SK-N-SH (cell line): ENCODE measurements at regions not wholly inside any gene's neighbourhood (a gene's known extent, or its start where the extent isn't known, plus 50 kb on each side); places are given as distances from the start of the nearest gene placed in this dataset.
A peak's percentile ranks its signal among the peaks of the same experiment; 100 is the strongest.

Experiments used
- CTCF ChIA-PET: fragments of 300-600, 350-600 bp; formaldehyde crosslinking; extraction: SDS; loops from one replicate; lab custom pipeline; 2021; lab: Yijun Ruan, JAX
- POLR2A ChIA-PET: fragments of 350-600 bp; sonication (Branson Sonifier 250); formaldehyde crosslinking; extraction: SDS; loops from one replicate; lab custom pipeline; 2020; ENCODE audit warnings: antibody characterized with exemption, inconsistent platforms; lab: Yijun Ruan, JAX
- DNase-seq: peaks from one replicate; pipeline ENCODE4 v3.0.0; 2012
- H2AFZ ChIP-seq: fragments of 200-600 bp; sonication (generic); 2 replicates; pipeline ENCODE4 v1.8.1; 2016; ENCODE audit warnings: antibody characterized with exemption, mild to moderate bottlenecking, low read depth
- H3F3A ChIP-seq: fragments of 200-600 bp; sonication (generic); replicated peaks from 2 replicates; pipeline ENCODE3; 2016; ENCODE audit warnings: antibody characterized with exemption, mild to moderate bottlenecking; ENCODE audit not compliant: insufficient read depth
- H3K27ac ChIP-seq, 2 experiments: fragments of 200-500 bp in 1 of 2; fragments of 200-600 bp in 1 of 2; sonication (Bioruptor generic) in 1 of 2; sonication (generic), shearing (Covaris generic) in 1 of 2; 2 replicates each; pipeline versions ENCODE4 v1.5.1 to v1.6.1; 2014 to 2016; ENCODE audit warnings: low read depth in 2 of 2, inconsistent platforms in 1 of 2, low read length in 1 of 2, mild to moderate bottlenecking in 1 of 2, mixed read lengths in 1 of 2
- H3K27me3 ChIP-seq: fragments of 200-600 bp; sonication (generic), shearing (Covaris generic); 2 replicates; pipeline ENCODE4 v1.6.1; 2016; ENCODE audit warnings: mixed run types; ENCODE audit not compliant: insufficient read depth
- H3K36me3 ChIP-seq, 2 experiments: fragments of 200-500 bp in 1 of 2; fragments of 200-600 bp in 1 of 2; sonication (Bioruptor generic) in 1 of 2; sonication (generic) in 1 of 2; replicated peaks in 1 of 2; 2 replicates each; pipeline versions ENCODE3 to v1.5.1; 2014 to 2016; ENCODE audit warnings: low read length in 1 of 2, mild to moderate bottlenecking in 1 of 2; ENCODE audit not compliant: insufficient read depth in 2 of 2, control insufficient read depth in 1 of 2
- H3K4me1 ChIP-seq, 2 experiments: fragments of 200-500 bp in 1 of 2; fragments of 200-600 bp in 1 of 2; sonication (Bioruptor generic) in 1 of 2; sonication (generic), shearing (Covaris generic) in 1 of 2; 2 replicates each; pipeline versions ENCODE4 v1.5.1 to v1.6.1; 2014 to 2016; ENCODE audit warnings: low read depth in 1 of 2, low read length in 1 of 2, mixed run types in 1 of 2; ENCODE audit not compliant: insufficient read depth in 2 of 2, control insufficient read depth in 1 of 2
- H3K4me2 ChIP-seq: fragments of 200-600 bp; sonication (generic), shearing (Covaris generic); 2 replicates; pipeline ENCODE4 v1.6.1; 2017; ENCODE audit warnings: mixed run types
- H3K4me3 ChIP-seq, 2 experiments: fragments of 200-500 bp in 1 of 2; fragments of 200-600 bp in 1 of 2; sonication (Bioruptor generic) in 1 of 2; sonication (generic), shearing (Covaris generic) in 1 of 2; 2 replicates each; pipeline versions ENCODE4 v1.5.1 to v1.8.1; 2014 to 2016; ENCODE audit warnings: low read depth in 2 of 2, inconsistent platforms in 1 of 2, low read length in 1 of 2, mild to moderate bottlenecking in 1 of 2, mixed read lengths in 1 of 2, moderate library complexity in 1 of 2
- H3K79me2 ChIP-seq: fragments of 200-600 bp; sonication (generic); 2 replicates; pipeline ENCODE4 v1.8.1; 2017; ENCODE audit warnings: mild to moderate bottlenecking; ENCODE audit not compliant: insufficient read depth
- H3K9ac ChIP-seq: fragments of 200-600 bp; sonication (generic); 2 replicates; pipeline ENCODE4 v1.6.1; 2017; ENCODE audit warnings: mixed run types
- H3K9me2 ChIP-seq: fragments of 200-600 bp; sonication (generic); 2 replicates; pipeline ENCODE4 v1.6.1; 2017; ENCODE audit warnings: mixed run types
- H3K9me3 ChIP-seq: fragments of 200-600 bp; sonication (generic); 2 replicates; pipeline ENCODE4 v1.6.1; 2017; ENCODE audit warnings: mixed run types, mild to moderate bottlenecking, moderate library complexity
- H4K20me1 ChIP-seq: fragments of 200-600 bp; sonication (generic); 2 replicates; pipeline ENCODE4 v1.6.1; 2017; ENCODE audit warnings: mild to moderate bottlenecking, mixed run types; ENCODE audit not compliant: insufficient read depth
- CHD2 ChIP-seq: fragments of 150-350 bp; IDR thresholded peaks from 2 replicates; pipeline ENCODE4 v1.6.1; 2018; ENCODE audit warnings: low read length; ENCODE audit not compliant: partially characterized antibody
- CTCF ChIP-seq: fragments of 200-600 bp; sonication (generic); IDR thresholded peaks from 2 replicates; pipeline ENCODE4 v1.6.1; 2017; ENCODE audit warnings: antibody characterized with exemption, mild to moderate bottlenecking, moderate library complexity
- ELF1 ChIP-seq: IDR thresholded peaks from 2 replicates; pipeline ENCODE4 v1.4.0; 2012
- FOSL2 ChIP-seq: IDR thresholded peaks from 2 replicates; pipeline ENCODE4 v1.4.0; 2012; ENCODE audit warnings: low read depth, mild to moderate bottlenecking, moderate library complexity, borderline replicate concordance
- FOXM1 ChIP-seq: IDR thresholded peaks from 2 replicates; pipeline ENCODE4 v1.4.0; 2012; ENCODE audit warnings: low read depth, mild to moderate bottlenecking
- GATA2 ChIP-seq: sonication (generic); formaldehyde crosslinking; IDR thresholded peaks from 2 replicates; pipeline ENCODE4 v1.5.0; 2020; ENCODE audit warnings: mild to moderate bottlenecking, missing genetic modification reagents
- JUND ChIP-seq: IDR thresholded peaks from 2 replicates; pipeline ENCODE4 v1.4.0; 2012
- MAX ChIP-seq: IDR thresholded peaks from 2 replicates; pipeline ENCODE4 v1.4.0; 2012; ENCODE audit warnings: low read depth
- NFIC ChIP-seq: IDR thresholded peaks from 2 replicates; pipeline ENCODE4 v1.4.0; 2012; ENCODE audit warnings: borderline replicate concordance
- PBX3 ChIP-seq: IDR thresholded peaks from 2 replicates; pipeline ENCODE4; 2012
- POLR2AphosphoS5 ChIP-seq: IDR thresholded peaks from 2 replicates; pipeline ENCODE4 v1.6.1; 2012; ENCODE audit warnings: low read depth, low read length
- REST ChIP-seq: IDR thresholded peaks from 2 replicates; pipeline ENCODE4 v1.6.1; 2012; ENCODE audit warnings: mild to moderate bottlenecking, low read depth, low read length, moderate library complexity
- SMC3 ChIP-seq: IDR thresholded peaks from 2 replicates; pipeline ENCODE4 v1.6.1; 2012; ENCODE audit warnings: low read depth, low read length, improper control_type of control experiment
- USF1 ChIP-seq: IDR thresholded peaks from 2 replicates; pipeline ENCODE4 v1.4.0; 2012; ENCODE audit warnings: low read depth, borderline replicate concordance
- ZBTB33 ChIP-seq: IDR thresholded peaks from 2 replicates; pipeline ENCODE4 v1.4.0; 2012; ENCODE audit warnings: low read depth, borderline replicate concordance
- WGBS: methylation state at CpG from one replicate; pipeline ENCODE4 v1.1.6; 2017; ENCODE audit warnings: low lambda C conversion rate; 5-methylcytosine and 5-hydroxymethylcytosine counted together

- TF ChIP-seq CTCF (no peak), NFIC (no peak)
Measured at GRCh38 chr21:28775071-28775470, 217.6 kb downstream of the LTN1 start (continued).

GRCh38 chr21:28773036-28773435 lies 219.6 kb downstream of the LTN1 start:
- CTCF ChIA-PET, result no interaction called here
- POLR2A ChIA-PET, result no interaction called here
- H3K27ac ChIP-seq, result peak overlapping the region in 1 of 2 experiments; percentile 79; a peak in 1 of 4 replicates

GRCh38 chr21:28771790-28772501 lies 220.7 kb downstream of the LTN1 start:
- Histone ChIP-seq H3K27me3 (no peaks in the 10 kb centered on the region), H3K79me2 (no peaks in the 10 kb centered on the region), H3K9me2 (no peaks in the 10 kb centered on the region), H3K9ac (no peak overlapping the region), H3K4me1 (peaks cover 0 to 4% of the 10 kb centered on the region in 2 experiments; a peak in 2 of 4 replicates), H3F3A (peaks cover 4% of the 10 kb centered on the region), H3K4me2 (peak overlapping the region; percentile 49; the same call in 1 of the 2 replicates), H3K36me3 (no peaks in the 10 kb centered on the region), H3K4me3 (no peak overlapping the region; a peak in 2 of 4 replicates), H4K20me1 (no peaks in the 10 kb centered on the region), H2AFZ (no peak overlapping the region), H3K9me3 (no peaks in the 10 kb centered on the region), H3K27ac (peak overlapping the region; percentile 63 to 79)
- CTCF ChIA-PET, result no interaction called here
- POLR2A ChIA-PET, result no interaction called here
- DNase-seq, result no peak
- WGBS, result 43% methylated on average over 3 of the region's 3 CpGs
- TF ChIP-seq REST (no peak), ZBTB33 (0 out of 2 replicates have a peak, but pooled peaks have one; percentile 32), FOXM1 (no peak), ELF1 (0 out of 2 replicates have a peak, but pooled peaks have one; percentile 28), JUND (peak; percentile 60), USF1 (no peak), PBX3 (peak; percentile 49; the same call in 1 of the 2 replicates), FOSL2 (peak; percentile 40; the same call in 1 of the 2 replicates), NFIC (peak; percentile 43; the same call in 1 of the 2 replicates), SMC3 (no peak)

More at GRCh38 chr21:28773036-28773435, 219.6 kb downstream of the LTN1 start:
- no peak overlapping the region for H3K4me3 ChIP-seq
- 98% methylated on average over 2 of the region's 2 CpGs for WGBS
- no peak overlapping the region for H3K4me2 ChIP-seq
- peaks cover 4% of the 10 kb centered on the region for H3F3A ChIP-seq
- peaks cover 0 to 4% of the 10 kb centered on the region in 2 experiments; a peak in 2 of 4 replicates for H3K4me1 ChIP-seq
- no peaks in the 10 kb centered on the region for H3K79me2 ChIP-seq
- no peaks in the 10 kb centered on the region for H3K27me3 ChIP-seq
- no peaks in the 10 kb centered on the region for H3K9me2 ChIP-seq
- DNase-seq, result no peak
- no peaks in the 10 kb centered on the region for H3K36me3 ChIP-seq
- no peaks in the 10 kb centered on the region for H3K9me3 ChIP-seq
- H4K20me1 ChIP-seq, result no peaks in the 10 kb centered on the region
- H3K9ac ChIP-seq, result no peak overlapping the region
- H2AFZ ChIP-seq, result no peak overlapping the region; the same call in 1 of the 2 replicates
- TF ChIP-seq POLR2AphosphoS5 (no peak), FOSL2 (no peak), GATA2 (no peak), NFIC (no peak), MAX (no peak), CHD2 (no peak)
